Heart right ventricle (tissue), 16 donors: ENCODE measurements at regions not wholly inside any gene's neighbourhood (a gene's known extent, or its start where the extent isn't known, plus 50 kb on each side); places are given as distances from the start of the nearest gene placed in this dataset.

Experiments
- ATAC-seq, 8 donors: fragments of 200-7000 bp; cut with Tn5 transposase; one replicate each; pipeline ENCODE4 v1.9.1; 2020; ENCODE audit warnings: mild to moderate bottlenecking in 8 of 8, moderate library complexity in 8 of 8, moderate number of reproducible peaks in 1 of 8
- DNase-seq, 2 donors: peaks; one replicate each; pipeline ENCODE4 v3.0.0-alpha.2; 2020
- H3K27ac ChIP-seq, 10 donors: fragments of 200-600 bp; sonication (generic) in 2 of 10; one replicate each; pipeline versions ENCODE4 v1.5.0 to v1.8.0; 2020 to 2022; ENCODE audit warnings: mild to moderate bottlenecking in 3 of 10
- H3K27me3 ChIP-seq, 7 donors: fragments of 200-600 bp; one replicate each; pipeline ENCODE4 v1.8.0; 2021 to 2022; ENCODE audit warnings: mild to moderate bottlenecking in 2 of 7
- H3K36me3 ChIP-seq, 9 donors: fragments of 200-600 bp; sonication (generic) in 1 of 9; one replicate each; pipeline versions ENCODE4 v1.5.0 to v1.8.0; 2020 to 2022; ENCODE audit warnings: mild to moderate bottlenecking in 2 of 9
- H3K4me1 ChIP-seq, 9 donors: fragments of 200-600 bp; sonication (generic) in 1 of 9; one replicate each; pipeline versions ENCODE4 v1.5.0 to v1.8.0; 2020 to 2022; ENCODE audit warnings: mild to moderate bottlenecking in 4 of 9
- H3K4me3 ChIP-seq, 10 donors: fragments of 200-600 bp; sonication (generic) in 2 of 10; one replicate each; pipeline versions ENCODE4 v1.5.0 to v1.8.0; 2020 to 2022; ENCODE audit warnings: mild to moderate bottlenecking in 7 of 10, moderate library complexity in 2 of 10
- H3K9me3 ChIP-seq, 11 donors: fragments of 200-600 bp in 10 of 11; sonication (generic) in 2 of 11; one replicate each; pipeline versions ENCODE4 v1.5.0 to v1.8.0; 2013 to 2022; ENCODE audit warnings: mild to moderate bottlenecking in 2 of 11, control low read depth in 1 of 11, moderate library complexity in 1 of 11
- CTCF ChIP-seq, 9 donors: fragments of 200-600 bp; sonication (generic) in 2 of 9; IDR thresholded peaks; one replicate each; pipeline versions ENCODE4 v1.5.0 to v1.8.0; 2021 to 2022; ENCODE audit warnings: antibody characterized with exemption in 9 of 9, mild to moderate bottlenecking in 5 of 9, moderate library complexity in 1 of 9
- WGBS, 2 donors: extraction: QIAGEN DNeasy Blood & Tissue Kit; methylation state at CpG; one replicate each; pipeline ENCODE4 v1.1.7; 2013; ENCODE audit warnings: inconsistent platforms in 1 of 2; 5-methylcytosine and 5-hydroxymethylcytosine counted together
- intact Hi-C, 10 donors: fragments of 100-400 bp; cut with DNase I; formaldehyde crosslinking; loops; one replicate each; pipeline versions ENCODE4 v1.11.1 to v1.14.2; 2022
- donor health status: Arrhythmogenic right ventricular cardiomyopathy.
- donor health status: ischemic (EF 13 %, LVEDD 7.1; RV severe dilation, severe dysfunction).
- donor health status: healthy with polysubstance abuse.
- donor health status: DM: no; HTN: yes; CAD: no.
- donor health status: DM: no; HTN: no; CAD: no.
- donor health status: ischemic (EF 25% LVEDD 6.9; RV normal size, moderate dysfunction).
- donor health status: ischemic (EF 25% LVEDD 5.7; RV mildly dilated, moderate dysfunction).
- donor health status: healthy.
- donor health status: DM: yes; HTN: yes; CAD: no.
- donor health status: Ischemic cardiomyopathy.
- donor health status: ischemic (EF 35%, LVEDD 5.7; RV mildly dilated, moderate dysfunction).
- donor health status: nonischemic (EF 11% LVEDD 7.7; RV severe dilation, severe dysfunction).
- donor health status: DM: yes; HTN: yes; CAD: no.
- donor health status: PGD.
- donor health status: ischemic (EF 29% LVEDD 5.4; RV normal size, mild dysfunction).
- donor health status: nonischemic (EF 23%, LVEDD 6.1; RV moderate dilation, normal function).

DNA sequence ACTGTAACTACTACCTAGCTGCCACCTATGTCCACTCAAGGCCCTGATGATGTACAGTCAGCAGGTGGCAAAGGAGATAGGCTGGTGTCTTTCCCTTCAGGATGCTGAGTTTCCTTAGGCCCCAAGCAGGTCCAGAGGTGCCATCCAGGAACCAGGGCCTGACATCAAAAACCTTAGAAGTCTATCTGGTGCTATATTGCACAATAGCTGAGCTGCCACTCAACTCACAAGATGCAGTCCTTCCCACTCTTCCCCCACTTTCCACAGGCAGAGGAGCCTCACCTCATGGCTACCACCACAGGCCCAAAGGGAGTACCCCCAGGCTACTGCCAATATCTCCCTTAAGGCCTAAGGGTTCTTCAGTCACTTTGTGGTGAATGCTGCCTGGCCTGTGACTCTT lies 83.9 kb upstream of the ZNF827 start:
- Histone ChIP-seq H3K4me3 (no peak overlapping the region), H3K9me3 (peaks cover 0 to 9% (median 0%) of the 10 kb centered on the region in 11 donors), H3K4me1 (no peaks in the 10 kb centered on the region), H3K27ac (no peak overlapping the region), H3K27me3 (no peaks in the 10 kb centered on the region), H3K36me3 (no peaks in the 10 kb centered on the region)
- intact Hi-C loops: no loop called here
- ATAC-seq: no peak
- no peak for TF ChIP-seq CTCF (IDR thresholded peaks at IDR 0.05)
- no peak for DNase-seq

DNA sequence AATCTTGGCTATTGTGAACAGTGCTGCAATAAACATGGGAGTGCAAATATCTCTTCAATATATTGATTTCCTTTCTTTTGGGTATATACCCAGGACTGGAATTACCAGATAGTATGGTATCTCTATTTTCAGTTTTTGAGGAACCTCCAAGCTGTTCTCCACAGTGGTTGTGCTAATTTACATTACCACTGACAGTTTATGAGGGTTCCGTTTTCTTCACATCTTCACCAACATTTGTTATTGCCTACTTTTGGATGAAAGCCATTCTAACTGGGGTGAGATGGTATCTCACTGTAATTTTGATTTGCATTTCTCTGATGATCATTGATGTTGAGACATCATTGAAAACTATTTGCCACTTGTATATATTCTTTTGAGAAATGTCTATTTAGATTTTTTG lies 79.6 kb upstream of the ZNF827 start:
- intact Hi-C loops: no loop called here
- no peaks in the 10 kb centered on the region for H3K27me3 ChIP-seq
- no peak overlapping the region for H3K4me3 ChIP-seq
- ATAC-seq (no peak), DNase-seq (no peak)
- no peak overlapping the region for H3K27ac ChIP-seq
- no peaks in the 10 kb centered on the region for H3K4me1 ChIP-seq
- no peaks in the 10 kb centered on the region for H3K36me3 ChIP-seq
- 82 to 89% methylated on average over 1 of the region's 1 CpG for WGBS, 2 donors
- H3K9me3 ChIP-seq: peaks cover 0 to 9% (median 0%) of the 10 kb centered on the region in 11 donors
- no peak for TF ChIP-seq CTCF (IDR thresholded peaks at IDR 0.05)

DNA sequence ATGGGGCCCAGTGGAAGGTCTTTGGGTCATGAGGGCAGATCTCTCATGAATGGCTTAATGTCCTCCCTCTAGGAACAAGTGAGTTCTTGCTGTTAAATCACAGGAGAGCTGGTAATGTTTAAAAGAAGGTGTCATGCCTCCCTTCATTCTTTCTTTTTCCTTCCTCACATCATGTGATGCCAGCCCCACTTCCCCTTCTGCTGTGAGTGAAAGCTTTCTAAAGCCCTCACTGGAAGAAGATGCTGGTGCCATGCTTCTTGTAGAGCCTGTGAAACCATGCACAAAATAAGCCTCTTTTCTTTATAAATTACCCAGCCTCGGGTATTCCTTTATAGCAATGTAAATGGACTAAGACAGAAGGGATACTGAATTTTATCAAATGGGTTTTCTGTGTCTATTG lies 66.1 kb upstream of the ZNF827 start:
- DNase-seq: no peak
- intact Hi-C loops: no loop called here

DNA sequence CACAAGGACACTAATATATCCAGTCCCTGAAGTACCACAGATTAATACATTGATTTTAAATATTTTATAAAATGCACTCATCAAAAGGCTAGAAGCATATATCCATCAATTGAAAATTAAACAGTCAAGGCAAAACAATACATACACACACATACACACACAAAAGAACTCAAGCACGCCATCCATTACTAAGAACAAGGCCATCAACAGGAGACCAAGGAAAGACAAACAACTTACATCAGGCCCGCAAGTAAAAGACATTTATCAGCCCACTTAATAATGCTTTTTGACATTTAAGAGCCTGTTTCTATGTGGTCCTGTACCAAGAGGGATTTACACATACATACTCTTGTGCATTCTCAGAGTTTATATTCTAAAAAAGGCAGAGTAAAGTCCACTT lies 50.0 kb upstream of the ZNF827 start:
- WGBS, 2 donors: 89 to 100% methylated on average over 2 of the region's 2 CpGs
- ATAC-seq (no peak), DNase-seq (no peak)
- no peak for TF ChIP-seq CTCF (IDR thresholded peaks at IDR 0.05)
- H3K4me1 ChIP-seq: peaks cover 0 to 5% (median 0%) of the 10 kb centered on the region in 9 donors
- H3K4me3 ChIP-seq: no peak overlapping the region
- intact Hi-C loops: no loop called here
- H3K27me3 ChIP-seq: no peaks in the 10 kb centered on the region
- no peak overlapping the region for H3K27ac ChIP-seq
- H3K9me3 ChIP-seq: peaks cover 0 to 4% (median 0%) of the 10 kb centered on the region in 11 donors
- no peaks in the 10 kb centered on the region for H3K36me3 ChIP-seq

More for the DNA sequence above, 66.1 kb upstream of the ZNF827 start:
- Histone ChIP-seq H3K9me3 (peaks cover 0 to 24% (median 13%) of the 10 kb centered on the region in 11 donors), H3K27ac (no peak overlapping the region), H3K4me1 (no peaks in the 10 kb centered on the region), H3K27me3 (no peaks in the 10 kb centered on the region), H3K4me3 (no peak overlapping the region), H3K36me3 (no peaks in the 10 kb centered on the region)
- no peak for ATAC-seq
- TF ChIP-seq CTCF (IDR thresholded peaks at IDR 0.05): no peak
- WGBS, 2 donors: 84 to 91% methylated on average over 1 of the region's 1 CpG
